ENCODE measurements at regions not wholly inside any gene's neighbourhood (a gene's known extent, or its start where the extent isn't known, plus 50 kb on each side); places are given as distances from the start of the nearest gene placed in this dataset.
"Not testable (repeated sequence)": the region's sequence is repeated elsewhere in the genome, so short reads cannot be mapped to it uniquely, and the experiment has no call there.

DNA sequence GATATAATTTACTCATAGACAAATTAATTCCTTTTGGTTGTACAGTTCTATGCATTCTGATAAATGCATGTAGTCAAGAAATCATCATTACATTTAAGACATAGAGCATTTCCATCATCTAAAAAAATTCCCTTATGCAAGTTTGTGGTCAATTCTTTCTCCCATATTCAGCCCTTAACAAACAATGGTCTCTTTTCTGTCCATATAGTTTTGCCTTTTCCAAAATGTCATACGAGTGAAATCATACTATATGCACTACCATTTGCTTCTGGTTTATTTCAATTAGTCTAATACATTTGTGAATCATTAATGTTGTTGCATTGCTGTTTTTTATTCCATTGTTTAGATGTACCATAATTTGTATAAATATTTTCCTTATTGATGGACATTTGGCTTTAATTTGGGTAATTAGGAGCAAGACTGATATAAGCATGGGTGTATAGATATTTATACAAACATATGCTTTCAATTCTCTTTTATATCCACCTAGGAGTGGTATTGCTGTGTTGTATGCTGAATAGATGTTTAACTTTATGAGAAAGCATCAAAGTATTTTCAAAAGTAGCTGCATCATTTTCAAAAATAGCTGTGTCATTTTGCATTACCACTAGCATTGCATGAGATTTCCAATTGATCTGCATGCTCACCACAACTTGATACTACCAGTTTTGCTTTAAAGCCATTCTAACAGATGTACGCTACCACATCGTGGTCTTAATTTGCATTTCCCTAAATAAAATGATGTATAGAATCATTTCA, 397.0 kb upstream of the ADAMTS5 start:
- Histone ChIP-seq H3K36me3 (ENCODE audit: control insufficient read depth, insufficient read depth, low read length) (no peaks in the 10 kb centered on the region), H3K4me3 (replicated peaks; ENCODE audit: low read depth, low read length) (no peak overlapping the region), H3K27me3 (replicated peaks; ENCODE audit: control insufficient read depth, insufficient read depth, low read length) (no peaks in the 10 kb centered on the region)
- DNase-seq (ENCODE audit: extremely low read depth, insufficient read length): no peak
- TF ChIP-seq, protein P1, sequence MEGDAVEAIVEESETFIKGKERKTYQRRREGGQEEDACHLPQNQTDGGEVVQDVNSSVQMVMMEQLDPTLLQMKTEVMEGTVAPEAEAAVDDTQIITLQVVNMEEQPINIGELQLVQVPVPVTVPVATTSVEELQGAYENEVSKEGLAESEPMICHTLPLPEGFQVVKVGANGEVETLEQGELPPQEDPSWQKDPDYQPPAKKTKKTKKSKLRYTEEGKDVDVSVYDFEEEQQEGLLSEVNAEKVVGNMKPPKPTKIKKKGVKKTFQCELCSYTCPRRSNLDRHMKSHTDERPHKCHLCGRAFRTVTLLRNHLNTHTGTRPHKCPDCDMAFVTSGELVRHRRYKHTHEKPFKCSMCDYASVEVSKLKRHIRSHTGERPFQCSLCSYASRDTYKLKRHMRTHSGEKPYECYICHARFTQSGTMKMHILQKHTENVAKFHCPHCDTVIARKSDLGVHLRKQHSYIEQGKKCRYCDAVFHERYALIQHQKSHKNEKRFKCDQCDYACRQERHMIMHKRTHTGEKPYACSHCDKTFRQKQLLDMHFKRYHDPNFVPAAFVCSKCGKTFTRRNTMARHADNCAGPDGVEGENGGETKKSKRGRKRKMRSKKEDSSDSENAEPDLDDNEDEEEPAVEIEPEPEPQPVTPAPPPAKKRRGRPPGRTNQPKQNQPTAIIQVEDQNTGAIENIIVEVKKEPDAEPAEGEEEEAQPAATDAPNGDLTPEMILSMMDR (IDR thresholded peaks at IDR 0.05; ENCODE audit: insufficient read depth, low read length, poor library complexity, severe bottlenecking): no peak

DNA sequence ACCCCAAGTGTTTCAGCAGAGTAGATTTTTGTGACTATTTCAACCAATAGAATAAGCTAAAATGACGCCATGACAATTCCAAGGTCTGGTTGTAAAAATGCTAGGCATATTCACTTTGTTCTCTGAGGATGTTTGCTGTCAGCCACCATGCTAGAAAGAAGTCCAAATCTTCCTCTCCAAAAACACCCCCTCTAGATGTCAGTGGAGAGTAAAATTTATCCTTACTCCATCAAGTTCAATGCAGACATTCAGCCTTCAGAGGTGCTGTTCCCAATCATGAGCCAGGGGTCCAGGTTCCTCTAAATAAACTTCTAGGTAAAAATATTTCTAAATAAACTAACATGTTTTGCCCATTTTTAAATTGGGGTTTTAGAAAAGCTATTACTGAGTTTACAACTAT, 395.4 kb upstream of the ADAMTS5 start:
- TF ChIP-seq, protein P1 (IDR thresholded peaks at IDR 0.05; ENCODE audit: insufficient read depth, low read length, poor library complexity, severe bottlenecking): no peak
- no peak overlapping the region for H3K4me3 ChIP-seq (replicated peaks; ENCODE audit: low read depth, low read length)
- H3K36me3 ChIP-seq (ENCODE audit: control insufficient read depth, insufficient read depth, low read length): no peaks in the 10 kb centered on the region
- no peak for DNase-seq (ENCODE audit: extremely low read depth, insufficient read length)
- H3K27me3 ChIP-seq (replicated peaks; ENCODE audit: control insufficient read depth, insufficient read depth, low read length): no peaks in the 10 kb centered on the region

DNA sequence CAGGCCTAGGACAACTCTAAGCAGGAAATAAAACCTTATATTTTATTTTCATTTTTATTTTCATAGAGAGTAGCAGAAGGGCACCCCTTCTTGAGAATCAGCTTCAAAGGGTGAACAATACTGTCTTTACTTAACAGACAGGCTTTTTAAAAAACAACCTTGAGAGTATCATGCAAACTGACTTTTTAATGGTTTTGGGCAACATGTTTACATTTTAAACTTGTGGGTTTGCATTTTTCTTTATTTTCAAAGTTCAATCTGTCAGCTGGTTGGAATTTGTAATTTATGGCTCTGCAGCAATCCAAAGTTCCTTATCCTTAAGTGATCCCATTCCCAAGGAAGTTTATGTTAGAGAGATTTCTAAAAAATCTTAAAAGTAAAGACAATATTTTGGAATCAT, 392.3 kb upstream of the ADAMTS5 start:
- DNase-seq (ENCODE audit: extremely low read depth, insufficient read length): no peak
- H3K36me3 ChIP-seq (ENCODE audit: control insufficient read depth, insufficient read depth, low read length): no peaks in the 10 kb centered on the region
- TF ChIP-seq, protein P1 (IDR thresholded peaks at IDR 0.05; ENCODE audit: insufficient read depth, low read length, poor library complexity, severe bottlenecking): no peak
- H3K27me3 ChIP-seq (replicated peaks; ENCODE audit: control insufficient read depth, insufficient read depth, low read length): no peaks in the 10 kb centered on the region
- H3K4me3 ChIP-seq (replicated peaks; ENCODE audit: low read depth, low read length): no peak overlapping the region

DNA sequence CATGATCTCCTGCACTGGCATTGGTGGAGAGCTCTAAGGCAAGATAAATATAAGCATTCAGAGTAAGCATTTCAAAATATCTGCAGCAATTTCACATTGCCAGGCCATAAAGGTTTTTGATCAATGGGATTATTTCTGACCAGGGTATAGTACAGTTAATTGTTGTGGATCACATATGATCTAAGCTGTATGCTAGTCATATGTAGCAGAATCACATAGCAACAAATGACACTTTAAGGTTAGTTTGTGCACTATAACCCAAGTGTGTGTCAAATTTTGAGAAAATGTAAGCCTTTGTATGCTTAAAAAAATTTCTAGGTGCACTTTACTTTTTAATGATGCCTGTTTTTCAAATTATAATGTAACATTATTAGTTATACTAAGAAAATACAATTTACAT, 386.0 kb upstream of the ADAMTS5 start:
- Histone ChIP-seq H3K27me3 (replicated peaks; ENCODE audit: control insufficient read depth, insufficient read depth, low read length) (no peaks in the 10 kb centered on the region), H3K36me3 (ENCODE audit: control insufficient read depth, insufficient read depth, low read length) (no peaks in the 10 kb centered on the region), H3K4me3 (replicated peaks; ENCODE audit: low read depth, low read length) (no peak overlapping the region)
- DNase-seq (ENCODE audit: extremely low read depth, insufficient read length): no peak
- TF ChIP-seq, protein P1 (IDR thresholded peaks at IDR 0.05; ENCODE audit: insufficient read depth, low read length, poor library complexity, severe bottlenecking): no peak

DNA sequence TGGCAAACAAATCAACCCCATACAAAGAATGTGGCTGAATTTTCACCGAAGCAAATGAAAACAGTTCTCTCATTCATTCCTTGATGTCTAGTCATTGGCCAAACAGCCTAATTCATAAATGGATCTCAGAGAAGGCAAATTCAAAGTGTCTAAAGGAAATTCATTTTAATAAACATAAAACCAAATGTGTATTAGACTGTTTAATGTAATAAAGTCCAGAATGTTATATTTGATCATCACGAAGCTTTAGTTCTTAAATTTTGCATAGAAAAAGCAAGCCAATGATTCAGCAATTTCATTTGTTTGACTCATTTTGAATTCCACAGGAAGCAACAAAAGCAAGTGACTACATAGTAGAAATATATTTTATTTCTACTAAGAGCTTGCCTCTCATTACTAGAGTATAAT, 379.2 kb upstream of the ADAMTS5 start:
- H3K4me3 ChIP-seq (replicated peaks; ENCODE audit: low read depth, low read length): no peak overlapping the region
- DNase-seq (ENCODE audit: extremely low read depth, insufficient read length): no peak
- TF ChIP-seq, protein P1 (IDR thresholded peaks at IDR 0.05; ENCODE audit: insufficient read depth, low read length, poor library complexity, severe bottlenecking): no peak
- H3K36me3 ChIP-seq (ENCODE audit: control insufficient read depth, insufficient read depth, low read length): no peaks in the 10 kb centered on the region
- no peaks in the 10 kb centered on the region for H3K27me3 ChIP-seq (replicated peaks; ENCODE audit: control insufficient read depth, insufficient read depth, low read length)

- DNase-seq (ENCODE audit: extremely low read depth, insufficient read length): no peak
- TF ChIP-seq, protein P1 (IDR thresholded peaks at IDR 0.05; ENCODE audit: insufficient read depth, low read length, poor library complexity, severe bottlenecking): no peak
- no peaks in the 10 kb centered on the region for H3K36me3 ChIP-seq (ENCODE audit: control insufficient read depth, insufficient read depth, low read length)
- no peak overlapping the region for H3K4me3 ChIP-seq (replicated peaks; ENCODE audit: low read depth, low read length)
- H3K27me3 ChIP-seq (replicated peaks; ENCODE audit: control insufficient read depth, insufficient read depth, low read length): no peaks in the 10 kb centered on the region
These were observed 373.0 kb upstream of the ADAMTS5 start for GRCh38 chr21:27339902-27340301.

DNA sequence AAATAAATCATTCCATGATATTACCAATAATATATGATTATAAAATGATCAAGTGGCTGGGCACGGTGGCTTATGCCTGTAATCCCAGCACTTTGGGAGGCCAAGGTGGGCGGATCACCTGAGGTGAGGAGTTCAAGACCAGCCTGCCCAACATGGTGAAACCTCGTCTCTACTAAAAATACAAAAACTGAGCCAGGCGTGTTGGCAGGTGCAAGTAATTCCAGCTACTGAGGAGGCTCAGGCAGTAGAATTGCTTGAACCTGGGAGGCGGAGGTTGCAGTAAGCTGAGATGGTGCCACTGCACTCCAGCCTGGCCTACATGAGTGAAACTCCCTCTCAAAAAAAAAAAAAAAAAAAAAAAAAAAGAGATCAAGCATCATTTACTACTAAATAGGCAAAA, 371.1 kb upstream of the ADAMTS5 start:
- H3K27me3 ChIP-seq (replicated peaks; ENCODE audit: control insufficient read depth, insufficient read depth, low read length); H3K36me3 ChIP-seq (ENCODE audit: control insufficient read depth, insufficient read depth, low read length); H3K4me3 ChIP-seq (replicated peaks; ENCODE audit: low read depth, low read length); DNase-seq (ENCODE audit: extremely low read depth, insufficient read length): not testable (repeated sequence)
